ENCODE measurements at regions not wholly inside any gene's neighbourhood (a gene's known extent, or its start where the extent isn't known, plus 50 kb on each side); places are given as distances from the start of the nearest gene placed in this dataset.
A peak's percentile ranks its signal among the peaks of the same experiment; 100 is the strongest.

GRCh38 chr18:48488388-48488850 lies 50.4 kb upstream of the CTIF start:
- no peak for DNase-seq

GRCh38 chr18:48486754-48487153 lies 52.1 kb upstream of the CTIF start:
- no peak for DNase-seq

- no peak for DNase-seq
These were observed 52.9 kb upstream of the CTIF start for GRCh38 chr18:48485828-48486405.

GRCh38 chr18:48481092-48481491 lies 57.7 kb upstream of the CTIF start:
- DNase-seq: no peak

GRCh38 chr18:48479531-48479930 lies 59.3 kb upstream of the CTIF start:
- DNase-seq: no peak

- DNase-seq: no peak
These were observed 61.5 kb upstream of the CTIF start for GRCh38 chr18:48477348-48477747.

- DNase-seq: no peak
These were observed 62.3 kb upstream of the CTIF start for GRCh38 chr18:48476550-48476917.

- peak; percentile 35 for DNase-seq
These were observed 62.9 kb upstream of the CTIF start for GRCh38 chr18:48475635-48476549.

GRCh38 chr18:48473816-48474215 lies 64.6 kb upstream of the ZBTB7C start:
- no peak for DNase-seq

- no peak for DNase-seq
These were observed 63.4 kb upstream of the ZBTB7C start for GRCh38 chr18:48472610-48473009.

GRCh38 chr18:48470484-48471180 lies 61.4 kb upstream of the ZBTB7C start:
- DNase-seq: no peak

- no peak for DNase-seq
These were observed 59.0 kb upstream of the ZBTB7C start for GRCh38 chr18:48468151-48468550.

GRCh38 chr18:48467231-48467630 lies 58.0 kb upstream of the ZBTB7C start:
- no peak for DNase-seq

GRCh38 chr18:48462510-48462909 lies 53.3 kb upstream of the ZBTB7C start:
- no peak for DNase-seq

- DNase-seq: no peak
These were observed 51.9 kb upstream of the ZBTB7C start for GRCh38 chr18:48460929-48461583.

GRCh38 chr18:48459465-48459864 lies 50.3 kb upstream of the ZBTB7C start:
- no peak for DNase-seq

GRCh38 chr18:48459016-48459415 lies 49.8 kb upstream of the ZBTB7C start:
- no peak for DNase-seq
